Esophagus squamous epithelium (tissue), 4 donors: ENCODE measurements at regions not wholly inside any gene's neighbourhood (a gene's known extent, or its start where the extent isn't known, plus 50 kb on each side); places are given as distances from the start of the nearest gene placed in this dataset.

Experiments used
- CTCF ChIP-seq, 6 experiments: fragments of 450-650 bp in 4 of 6; fragments of 200-600 bp in 2 of 6; sonication (generic) in 2 of 6; IDR thresholded peaks; one replicate each; pipeline ENCODE4 v1.5.1; 2016 to 2019; ENCODE audit warnings: antibody characterized with exemption in 6 of 6, mild to moderate bottlenecking in 4 of 6, moderate library complexity in 4 of 6
- POLR2A ChIP-seq, 4 donors: fragments of 450-650 bp; IDR thresholded peaks; one replicate each; pipeline ENCODE4 v1.6.1; 2017; ENCODE audit warnings: antibody characterized with exemption in 4 of 4, mild to moderate bottlenecking in 4 of 4, moderate library complexity in 3 of 4

- TF ChIP-seq POLR2A (IDR thresholded peaks at IDR 0.05) (no peak), CTCF (IDR thresholded peaks at IDR 0.05) (no peak)
These were observed 76.2 kb upstream of the RPS6KA2 start for GRCh38 chr6:166703149-166703710.
